HCT116 (cell line): ENCODE measurements at regions not wholly inside any gene's neighbourhood (a gene's known extent, or its start where the extent isn't known, plus 50 kb on each side); places are given as distances from the start of the nearest gene placed in this dataset.

Source experiments
- ATAC-seq: fragments of 200-7000 bp; cut with Tn5 transposase; 2 replicates; pipeline ENCODE4 v1.9.1; 2020; ENCODE audit warnings: mild to moderate bottlenecking, moderate library complexity
- BruUV-seq: library from RNA; stranded (reverse); fragments of 400-500 nt; replicated peaks from 2 replicates; lab custom pipeline; 2021; lab: Mats Ljungman, UMichigan
- CTCF ChIA-PET: fragments of 300-600 bp; sonication (Branson Sonifier 250); formaldehyde crosslinking; loops from one replicate; lab custom pipeline; 2021; ENCODE audit warnings: antibody characterized with exemption; lab: Charles Lee
- POLR2A ChIA-PET: fragments of 300-600, 350-600 bp; sonication (Branson Sonifier 250); formaldehyde crosslinking; loops from one replicate; lab custom pipeline; 2021; ENCODE audit warnings: antibody characterized with exemption; lab: Charles Lee
- RAD21 ChIA-PET, 2 experiments: fragments of 300-600 bp; sonication (Branson Sonifier 250); formaldehyde crosslinking; loops; one replicate each; lab custom pipeline; 2023; ENCODE audit warnings: low total read pairs in 2 of 2; ENCODE audit not compliant: uncharacterized antibody in 2 of 2, unreplicated experiment in 2 of 2, low non-redundant PET in 1 of 2; lab: Charles Lee
- DNase-seq: peaks from one replicate; pipeline ENCODE4 v3.0.0-alpha.2; 2010; ENCODE audit warnings: low read depth, low spot score
- H2AFZ ChIP-seq: fragments of 200-600 bp; shearing (Covaris generic), sonication (generic); 2 replicates; pipeline ENCODE4 v1.6.1; 2017; ENCODE audit warnings: low read depth, mixed run types, mixed read lengths, antibody characterized with exemption, low read length; ENCODE audit not compliant: poor library complexity, severe bottlenecking
- H3K27ac ChIP-seq: 2 replicates; pipeline ENCODE4 v1.5.1; 2012; ENCODE audit warnings: low read depth, low read length
- H3K27me3 ChIP-seq: fragments of 200-600 bp; sonication (generic); 2 replicates; pipeline ENCODE4 v1.6.1; 2016; ENCODE audit warnings: mixed run types, low read length, mixed read lengths; ENCODE audit not compliant: insufficient read depth
- H3K36me3 ChIP-seq, 2 experiments: fragments of 200-500 bp in 1 of 2; fragments of 200-600 bp in 1 of 2; sonication (Bioruptor generic) in 1 of 2; sonication (generic) in 1 of 2; 2 replicates each; pipeline versions ENCODE4 v1.5.1 to v1.6.1; 2014 to 2016; ENCODE audit warnings: low read length in 2 of 2, inconsistent platforms in 1 of 2, mixed read lengths in 1 of 2, mixed run types in 1 of 2; ENCODE audit not compliant: insufficient read depth in 2 of 2, control insufficient read depth in 1 of 2
- H3K4me1 ChIP-seq, 2 experiments: fragments of 200-600 bp in 1 of 2; sonication (generic) in 1 of 2; 2 replicates each; pipeline versions ENCODE4 v1.5.1 to v1.6.1; 2012 to 2017; ENCODE audit warnings: low read length in 2 of 2, inconsistent platforms in 1 of 2, mild to moderate bottlenecking in 1 of 2, mixed read lengths in 1 of 2, mixed run types in 1 of 2, moderate library complexity in 1 of 2; ENCODE audit not compliant: insufficient read depth in 2 of 2, control insufficient read depth in 1 of 2
- H3K4me2 ChIP-seq: fragments of 200-600 bp; sonication (generic); 2 replicates; pipeline ENCODE4 v1.6.1; 2017; ENCODE audit warnings: mixed run types, low read length, mixed read lengths
- H3K4me3 ChIP-seq, 2 experiments: fragments of 200-600 bp in 1 of 2; sonication (generic) in 1 of 2; replicated peaks in 1 of 2; 2 replicates each; pipeline ENCODE4 v1.5.1; 2011 to 2016; ENCODE audit warnings: low read length in 2 of 2, control low read depth in 1 of 2, low read depth in 1 of 2, mild to moderate bottlenecking in 1 of 2, mixed read lengths in 1 of 2, mixed run types in 1 of 2
- H3K79me2 ChIP-seq: fragments of 200-600 bp; sonication (generic); 2 replicates; pipeline ENCODE4 v1.6.1; 2017; ENCODE audit warnings: mild to moderate bottlenecking, mixed run types, low read length, moderate library complexity, mixed read lengths; ENCODE audit not compliant: insufficient read depth
- H3K9ac ChIP-seq: fragments of 200-600 bp; sonication (generic); 2 replicates; pipeline ENCODE4 v1.6.1; 2016; ENCODE audit warnings: low read length, mixed read lengths
- H3K9me2 ChIP-seq: fragments of 200-600 bp; sonication (generic), shearing (Covaris generic); 2 replicates; pipeline ENCODE4 v1.6.1; 2017; ENCODE audit warnings: mixed run types, mild to moderate bottlenecking, moderate library complexity; ENCODE audit not compliant: insufficient read depth
- H3K9me3 ChIP-seq, 2 experiments: fragments of 200-500 bp in 1 of 2; fragments of 200-600 bp in 1 of 2; sonication (Bioruptor generic) in 1 of 2; sonication (generic) in 1 of 2; 2 replicates each; pipeline ENCODE4 v1.6.1; 2014 to 2017; ENCODE audit warnings: low read length in 2 of 2, mixed read lengths in 2 of 2, inconsistent platforms in 1 of 2, low read depth in 1 of 2, mild to moderate bottlenecking in 1 of 2, mixed run types in 1 of 2, moderate library complexity in 1 of 2; ENCODE audit not compliant: control insufficient read depth in 1 of 2, insufficient read depth in 1 of 2
- H4K20me1 ChIP-seq: fragments of 200-600 bp; sonication (generic), shearing (Covaris generic); 2 replicates; pipeline ENCODE4 v1.6.1; 2017; ENCODE audit warnings: mixed run types, mild to moderate bottlenecking, moderate library complexity; ENCODE audit not compliant: insufficient read depth
- ATF3 ChIP-seq: IDR thresholded peaks from 2 replicates; pipeline ENCODE4 v1.6.1; 2012
- CEBPB ChIP-seq: IDR thresholded peaks from 2 replicates; pipeline ENCODE4 v1.6.1; 2012; ENCODE audit warnings: low read depth
- EGR1 ChIP-seq: IDR thresholded peaks from 2 replicates; pipeline ENCODE4 v1.6.1; 2012; ENCODE audit warnings: low read depth
- ELF1 ChIP-seq: IDR thresholded peaks from 2 replicates; pipeline ENCODE4 v1.6.1; 2012; ENCODE audit warnings: low read depth, borderline replicate concordance
- EZH2 ChIP-seq: fragments of 200-600 bp; sonication (generic); IDR thresholded peaks from 2 replicates; pipeline ENCODE4 v1.6.1; 2017; ENCODE audit warnings: antibody characterized with exemption, mixed run types
- EZH2phosphoT487 ChIP-seq: fragments of 200-600 bp; IDR thresholded peaks from 2 replicates; pipeline ENCODE4 v1.6.1; 2018; ENCODE audit warnings: antibody characterized with exemption, borderline replicate concordance
- FOSL1 ChIP-seq: IDR thresholded peaks from 2 replicates; pipeline ENCODE4 v1.6.1; 2012; ENCODE audit warnings: low read depth
- JUND ChIP-seq: IDR thresholded peaks from 2 replicates; pipeline ENCODE4 v1.6.1; 2012
- POLR2A ChIP-seq: IDR thresholded peaks from 2 replicates; pipeline ENCODE4 v1.7.0; 2011; ENCODE audit warnings: borderline replicate concordance; ENCODE audit not compliant: insufficient read depth, insufficient read length; ENCODE audit errors: extremely low read depth
- POLR2AphosphoS5 ChIP-seq: IDR thresholded peaks from 2 replicates; pipeline ENCODE4 v1.6.1; 2011; ENCODE audit warnings: mild to moderate bottlenecking, low read depth, low read length, moderate library complexity
- RAD21 ChIP-seq: IDR thresholded peaks from 2 replicates; pipeline ENCODE4 v1.6.1; 2012; ENCODE audit warnings: low read depth, mild to moderate bottlenecking
- SIN3A ChIP-seq: IDR thresholded peaks from 2 replicates; pipeline ENCODE4 v1.6.1; 2012; ENCODE audit warnings: low read depth
- SP1 ChIP-seq: IDR thresholded peaks from 2 replicates; pipeline ENCODE4 v1.6.1; 2012; ENCODE audit warnings: low read depth
- SRF ChIP-seq: IDR thresholded peaks from 2 replicates; pipeline ENCODE4 v1.6.1; 2012; ENCODE audit warnings: low read depth
- TCF7L2 ChIP-seq: IDR thresholded peaks from 2 replicates; pipeline ENCODE4 v1.7.0; 2011; ENCODE audit warnings: borderline replicate concordance, inconsistent platforms; ENCODE audit not compliant: insufficient read depth, insufficient read length; ENCODE audit errors: extremely low read depth
- YY1 ChIP-seq: IDR thresholded peaks from 2 replicates; pipeline ENCODE4 v1.6.1; 2011; ENCODE audit warnings: low read length, low read depth, moderate library complexity, mild to moderate bottlenecking; ENCODE audit not compliant: insufficient replicate concordance; ENCODE audit errors: extremely low read depth
- ZNF274 ChIP-seq: fragments of 200-500 bp; sonication (Bioruptor generic); IDR thresholded peaks from 2 replicates; pipeline ENCODE4 v1.6.1; 2014; ENCODE audit warnings: mild to moderate bottlenecking, low read depth, low read length, inconsistent platforms
- intact Hi-C: fragments of 100-400 bp; cut with micrococcal nuclease; formaldehyde crosslinking; loops from 2 replicates; pipeline ENCODE4 v1.10.0; 2022
- TF ChIP-seq, protein P1 (sequence below): IDR thresholded peaks from 2 replicates; pipeline ENCODE4 v1.6.1; 2012; ENCODE audit warnings: low read depth
- TF ChIP-seq, protein P2 (sequence below): IDR thresholded peaks from 2 replicates; pipeline ENCODE4 v1.6.1; 2012
- TF ChIP-seq, protein P3 (sequence below), 3 experiments: fragments of 200-600 bp in 1 of 3; sonication (generic) in 1 of 3; IDR thresholded peaks in 2 of 3; conservative IDR thresholded peaks in 1 of 3; 2 replicates each; pipeline ENCODE4 v1.5.1; 2012 to 2017; ENCODE audit warnings: low read depth in 2 of 3, low read length in 2 of 3, antibody characterized with exemption in 1 of 3, borderline replicate concordance in 1 of 3, control low read depth in 1 of 3, mild to moderate bottlenecking in 1 of 3, mixed read lengths in 1 of 3, mixed run types in 1 of 3, moderate library complexity in 1 of 3; ENCODE audit not compliant: insufficient read depth in 1 of 3

- no peak overlapping the region for H3K9ac ChIP-seq
- H3K4me2 ChIP-seq, result no peak overlapping the region
- no peak overlapping the region for H3K4me3 ChIP-seq
- H3K27me3 ChIP-seq, result no peaks in the 10 kb centered on the region
- BruUV-seq, result no TSS peak
- CTCF ChIA-PET, result no interaction called here
- no peak overlapping the region for H3K27ac ChIP-seq
- H3K4me1 ChIP-seq, result no peaks in the 10 kb centered on the region
- intact Hi-C loops, result no loop called here
- POLR2A ChIA-PET, result no interaction called here
- DNase-seq (no peak), ATAC-seq (no peak)
- H3K79me2 ChIP-seq, result no peaks in the 10 kb centered on the region
- H3K9me3 ChIP-seq, result no peaks in the 10 kb centered on the region
- H2AFZ ChIP-seq, result no peak overlapping the region
- H3K36me3 ChIP-seq, result no peaks in the 10 kb centered on the region
- RAD21 ChIA-PET, result no interaction called here
- no peaks in the 10 kb centered on the region for H4K20me1 ChIP-seq
- no peaks in the 10 kb centered on the region for H3K9me2 ChIP-seq
- TF ChIP-seq TCF7L2 (no peak), EZH2 (no peak), ZNF274 (no peak), RAD21 (no peak), EGR1 (no peak), SRF (no peak), ELF1 (no peak), SP1 (no peak), YY1 (no peak), ATF3 (no peak), EZH2phosphoT487 (no peak), SIN3A (no peak), CEBPB (no peak), POLR2AphosphoS5 (no peak), POLR2A (no peak), FOSL1 (no peak), JUND (no peak)
- TF ChIP-seq, protein P1, sequence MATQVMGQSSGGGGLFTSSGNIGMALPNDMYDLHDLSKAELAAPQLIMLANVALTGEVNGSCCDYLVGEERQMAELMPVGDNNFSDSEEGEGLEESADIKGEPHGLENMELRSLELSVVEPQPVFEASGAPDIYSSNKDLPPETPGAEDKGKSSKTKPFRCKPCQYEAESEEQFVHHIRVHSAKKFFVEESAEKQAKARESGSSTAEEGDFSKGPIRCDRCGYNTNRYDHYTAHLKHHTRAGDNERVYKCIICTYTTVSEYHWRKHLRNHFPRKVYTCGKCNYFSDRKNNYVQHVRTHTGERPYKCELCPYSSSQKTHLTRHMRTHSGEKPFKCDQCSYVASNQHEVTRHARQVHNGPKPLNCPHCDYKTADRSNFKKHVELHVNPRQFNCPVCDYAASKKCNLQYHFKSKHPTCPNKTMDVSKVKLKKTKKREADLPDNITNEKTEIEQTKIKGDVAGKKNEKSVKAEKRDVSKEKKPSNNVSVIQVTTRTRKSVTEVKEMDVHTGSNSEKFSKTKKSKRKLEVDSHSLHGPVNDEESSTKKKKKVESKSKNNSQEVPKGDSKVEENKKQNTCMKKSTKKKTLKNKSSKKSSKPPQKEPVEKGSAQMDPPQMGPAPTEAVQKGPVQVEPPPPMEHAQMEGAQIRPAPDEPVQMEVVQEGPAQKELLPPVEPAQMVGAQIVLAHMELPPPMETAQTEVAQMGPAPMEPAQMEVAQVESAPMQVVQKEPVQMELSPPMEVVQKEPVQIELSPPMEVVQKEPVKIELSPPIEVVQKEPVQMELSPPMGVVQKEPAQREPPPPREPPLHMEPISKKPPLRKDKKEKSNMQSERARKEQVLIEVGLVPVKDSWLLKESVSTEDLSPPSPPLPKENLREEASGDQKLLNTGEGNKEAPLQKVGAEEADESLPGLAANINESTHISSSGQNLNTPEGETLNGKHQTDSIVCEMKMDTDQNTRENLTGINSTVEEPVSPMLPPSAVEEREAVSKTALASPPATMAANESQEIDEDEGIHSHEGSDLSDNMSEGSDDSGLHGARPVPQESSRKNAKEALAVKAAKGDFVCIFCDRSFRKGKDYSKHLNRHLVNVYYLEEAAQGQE, result no peak
- TF ChIP-seq, protein P2, sequence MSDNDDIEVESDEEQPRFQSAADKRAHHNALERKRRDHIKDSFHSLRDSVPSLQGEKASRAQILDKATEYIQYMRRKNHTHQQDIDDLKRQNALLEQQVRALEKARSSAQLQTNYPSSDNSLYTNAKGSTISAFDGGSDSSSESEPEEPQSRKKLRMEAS, result no peak
- TF ChIP-seq, protein P3, sequence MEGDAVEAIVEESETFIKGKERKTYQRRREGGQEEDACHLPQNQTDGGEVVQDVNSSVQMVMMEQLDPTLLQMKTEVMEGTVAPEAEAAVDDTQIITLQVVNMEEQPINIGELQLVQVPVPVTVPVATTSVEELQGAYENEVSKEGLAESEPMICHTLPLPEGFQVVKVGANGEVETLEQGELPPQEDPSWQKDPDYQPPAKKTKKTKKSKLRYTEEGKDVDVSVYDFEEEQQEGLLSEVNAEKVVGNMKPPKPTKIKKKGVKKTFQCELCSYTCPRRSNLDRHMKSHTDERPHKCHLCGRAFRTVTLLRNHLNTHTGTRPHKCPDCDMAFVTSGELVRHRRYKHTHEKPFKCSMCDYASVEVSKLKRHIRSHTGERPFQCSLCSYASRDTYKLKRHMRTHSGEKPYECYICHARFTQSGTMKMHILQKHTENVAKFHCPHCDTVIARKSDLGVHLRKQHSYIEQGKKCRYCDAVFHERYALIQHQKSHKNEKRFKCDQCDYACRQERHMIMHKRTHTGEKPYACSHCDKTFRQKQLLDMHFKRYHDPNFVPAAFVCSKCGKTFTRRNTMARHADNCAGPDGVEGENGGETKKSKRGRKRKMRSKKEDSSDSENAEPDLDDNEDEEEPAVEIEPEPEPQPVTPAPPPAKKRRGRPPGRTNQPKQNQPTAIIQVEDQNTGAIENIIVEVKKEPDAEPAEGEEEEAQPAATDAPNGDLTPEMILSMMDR (IDR thresholded peaks at IDR 0.05 in 2 of 3, conservative IDR thresholded peaks at IDR 0.05 in 1 of 3; ENCODE audit: borderline replicate concordance in 1 of 3, insufficient read depth in 1 of 3, low read depth in 2 of 3, low read length in 2 of 3), result no peak
Observed at GRCh38 chrX:95040104-95040503, 1366.1 kb downstream of the FAM133A start.
